HCT116 (cell line): ENCODE measurements at regions not wholly inside any gene's neighbourhood (a gene's known extent, or its start where the extent isn't known, plus 50 kb on each side); places are given as distances from the start of the nearest gene placed in this dataset.

Experiments
- ATAC-seq: fragments of 200-7000 bp; cut with Tn5 transposase; 2 replicates; pipeline ENCODE4 v1.9.1; 2020; ENCODE audit warnings: mild to moderate bottlenecking, moderate library complexity
- BruUV-seq: library from RNA; stranded (reverse); fragments of 400-500 nt; replicated peaks from 2 replicates; lab custom pipeline; 2021; lab: Mats Ljungman, UMichigan
- CTCF ChIA-PET: fragments of 300-600 bp; sonication (Branson Sonifier 250); formaldehyde crosslinking; loops from one replicate; lab custom pipeline; 2021; ENCODE audit warnings: antibody characterized with exemption; lab: Charles Lee
- POLR2A ChIA-PET: fragments of 300-600, 350-600 bp; sonication (Branson Sonifier 250); formaldehyde crosslinking; loops from one replicate; lab custom pipeline; 2021; ENCODE audit warnings: antibody characterized with exemption; lab: Charles Lee
- RAD21 ChIA-PET, 2 experiments: fragments of 300-600 bp; sonication (Branson Sonifier 250); formaldehyde crosslinking; loops; one replicate each; lab custom pipeline; 2023; ENCODE audit warnings: low total read pairs in 2 of 2; ENCODE audit not compliant: uncharacterized antibody in 2 of 2, unreplicated experiment in 2 of 2, low non-redundant PET in 1 of 2; lab: Charles Lee
- DNase-seq: peaks from one replicate; pipeline ENCODE4 v3.0.0-alpha.2; 2010; ENCODE audit warnings: low read depth, low spot score
- H2AFZ ChIP-seq: fragments of 200-600 bp; shearing (Covaris generic), sonication (generic); 2 replicates; pipeline ENCODE4 v1.6.1; 2017; ENCODE audit warnings: low read depth, mixed run types, mixed read lengths, antibody characterized with exemption, low read length; ENCODE audit not compliant: poor library complexity, severe bottlenecking
- H3K27ac ChIP-seq: 2 replicates; pipeline ENCODE4 v1.5.1; 2012; ENCODE audit warnings: low read depth, low read length
- H3K27me3 ChIP-seq: fragments of 200-600 bp; sonication (generic); 2 replicates; pipeline ENCODE4 v1.6.1; 2016; ENCODE audit warnings: mixed run types, low read length, mixed read lengths; ENCODE audit not compliant: insufficient read depth
- H3K36me3 ChIP-seq, 2 experiments: fragments of 200-500 bp in 1 of 2; fragments of 200-600 bp in 1 of 2; sonication (Bioruptor generic) in 1 of 2; sonication (generic) in 1 of 2; 2 replicates each; pipeline versions ENCODE4 v1.5.1 to v1.6.1; 2014 to 2016; ENCODE audit warnings: low read length in 2 of 2, inconsistent platforms in 1 of 2, mixed read lengths in 1 of 2, mixed run types in 1 of 2; ENCODE audit not compliant: insufficient read depth in 2 of 2, control insufficient read depth in 1 of 2
- H3K4me1 ChIP-seq, 2 experiments: fragments of 200-600 bp in 1 of 2; sonication (generic) in 1 of 2; 2 replicates each; pipeline versions ENCODE4 v1.5.1 to v1.6.1; 2012 to 2017; ENCODE audit warnings: low read length in 2 of 2, inconsistent platforms in 1 of 2, mild to moderate bottlenecking in 1 of 2, mixed read lengths in 1 of 2, mixed run types in 1 of 2, moderate library complexity in 1 of 2; ENCODE audit not compliant: insufficient read depth in 2 of 2, control insufficient read depth in 1 of 2
- H3K4me2 ChIP-seq: fragments of 200-600 bp; sonication (generic); 2 replicates; pipeline ENCODE4 v1.6.1; 2017; ENCODE audit warnings: mixed run types, low read length, mixed read lengths
- H3K4me3 ChIP-seq, 2 experiments: fragments of 200-600 bp in 1 of 2; sonication (generic) in 1 of 2; replicated peaks in 1 of 2; 2 replicates each; pipeline ENCODE4 v1.5.1; 2011 to 2016; ENCODE audit warnings: low read length in 2 of 2, control low read depth in 1 of 2, low read depth in 1 of 2, mild to moderate bottlenecking in 1 of 2, mixed read lengths in 1 of 2, mixed run types in 1 of 2
- H3K79me2 ChIP-seq: fragments of 200-600 bp; sonication (generic); 2 replicates; pipeline ENCODE4 v1.6.1; 2017; ENCODE audit warnings: mild to moderate bottlenecking, mixed run types, low read length, moderate library complexity, mixed read lengths; ENCODE audit not compliant: insufficient read depth
- H3K9ac ChIP-seq: fragments of 200-600 bp; sonication (generic); 2 replicates; pipeline ENCODE4 v1.6.1; 2016; ENCODE audit warnings: low read length, mixed read lengths
- H3K9me2 ChIP-seq: fragments of 200-600 bp; sonication (generic), shearing (Covaris generic); 2 replicates; pipeline ENCODE4 v1.6.1; 2017; ENCODE audit warnings: mixed run types, mild to moderate bottlenecking, moderate library complexity; ENCODE audit not compliant: insufficient read depth
- H3K9me3 ChIP-seq, 2 experiments: fragments of 200-500 bp in 1 of 2; fragments of 200-600 bp in 1 of 2; sonication (Bioruptor generic) in 1 of 2; sonication (generic) in 1 of 2; 2 replicates each; pipeline ENCODE4 v1.6.1; 2014 to 2017; ENCODE audit warnings: low read length in 2 of 2, mixed read lengths in 2 of 2, inconsistent platforms in 1 of 2, low read depth in 1 of 2, mild to moderate bottlenecking in 1 of 2, mixed run types in 1 of 2, moderate library complexity in 1 of 2; ENCODE audit not compliant: control insufficient read depth in 1 of 2, insufficient read depth in 1 of 2
- H4K20me1 ChIP-seq: fragments of 200-600 bp; sonication (generic), shearing (Covaris generic); 2 replicates; pipeline ENCODE4 v1.6.1; 2017; ENCODE audit warnings: mixed run types, mild to moderate bottlenecking, moderate library complexity; ENCODE audit not compliant: insufficient read depth
- CBX3 ChIP-seq: IDR thresholded peaks from 2 replicates; pipeline ENCODE4 v1.6.1; 2012; ENCODE audit warnings: low read depth
- CEBPB ChIP-seq: IDR thresholded peaks from 2 replicates; pipeline ENCODE4 v1.6.1; 2012; ENCODE audit warnings: low read depth
- EGR1 ChIP-seq: IDR thresholded peaks from 2 replicates; pipeline ENCODE4 v1.6.1; 2012; ENCODE audit warnings: low read depth
- ELF1 ChIP-seq: IDR thresholded peaks from 2 replicates; pipeline ENCODE4 v1.6.1; 2012; ENCODE audit warnings: low read depth, borderline replicate concordance
- EZH2 ChIP-seq: fragments of 200-600 bp; sonication (generic); IDR thresholded peaks from 2 replicates; pipeline ENCODE4 v1.6.1; 2017; ENCODE audit warnings: antibody characterized with exemption, mixed run types
- FOSL1 ChIP-seq: IDR thresholded peaks from 2 replicates; pipeline ENCODE4 v1.6.1; 2012; ENCODE audit warnings: low read depth
- POLR2A ChIP-seq: IDR thresholded peaks from 2 replicates; pipeline ENCODE4 v1.7.0; 2011; ENCODE audit warnings: borderline replicate concordance; ENCODE audit not compliant: insufficient read depth, insufficient read length; ENCODE audit errors: extremely low read depth
- POLR2AphosphoS5 ChIP-seq: IDR thresholded peaks from 2 replicates; pipeline ENCODE4 v1.6.1; 2011; ENCODE audit warnings: mild to moderate bottlenecking, low read depth, low read length, moderate library complexity
- RAD21 ChIP-seq: IDR thresholded peaks from 2 replicates; pipeline ENCODE4 v1.6.1; 2012; ENCODE audit warnings: low read depth, mild to moderate bottlenecking
- intact Hi-C: fragments of 100-400 bp; cut with micrococcal nuclease; formaldehyde crosslinking; loops from 2 replicates; pipeline ENCODE4 v1.10.0; 2022
- TF ChIP-seq, protein P1 (sequence below): IDR thresholded peaks from 2 replicates; pipeline ENCODE4 v1.6.1; 2012
- TF ChIP-seq, protein P2 (sequence below), 3 experiments: fragments of 200-600 bp in 1 of 3; sonication (generic) in 1 of 3; IDR thresholded peaks in 2 of 3; conservative IDR thresholded peaks in 1 of 3; 2 replicates each; pipeline ENCODE4 v1.5.1; 2012 to 2017; ENCODE audit warnings: low read depth in 2 of 3, low read length in 2 of 3, antibody characterized with exemption in 1 of 3, borderline replicate concordance in 1 of 3, control low read depth in 1 of 3, mild to moderate bottlenecking in 1 of 3, mixed read lengths in 1 of 3, mixed run types in 1 of 3, moderate library complexity in 1 of 3; ENCODE audit not compliant: insufficient read depth in 1 of 3
- TF ChIP-seq, protein P3 (sequence below): IDR thresholded peaks from 2 replicates; pipeline ENCODE4 v1.6.1; 2012
- TF ChIP-seq, protein P4 (sequence below): IDR thresholded peaks from 2 replicates; pipeline ENCODE4 v1.6.1; 2012; ENCODE audit warnings: low read depth

DNA sequence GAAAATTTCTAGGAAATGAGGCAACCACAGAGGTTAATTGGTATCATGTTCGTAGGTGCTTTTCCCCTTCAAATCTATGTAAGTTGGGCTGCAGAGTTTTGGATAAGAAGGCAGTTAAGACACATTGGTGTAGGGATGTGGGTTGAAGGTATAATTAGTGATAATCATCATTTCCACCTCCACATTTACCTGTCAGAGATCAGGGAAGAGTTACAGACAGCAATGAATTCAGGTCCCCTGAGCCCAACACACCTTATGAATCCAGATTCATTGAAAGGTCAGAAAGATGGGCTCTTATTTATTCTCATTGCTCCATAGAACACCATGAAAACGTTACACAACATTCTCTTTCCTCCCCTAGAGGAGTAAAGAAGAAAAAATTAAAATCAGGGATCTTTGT lies 308.7 kb downstream of the C11orf87 start (continued):
- TF ChIP-seq, protein P1, sequence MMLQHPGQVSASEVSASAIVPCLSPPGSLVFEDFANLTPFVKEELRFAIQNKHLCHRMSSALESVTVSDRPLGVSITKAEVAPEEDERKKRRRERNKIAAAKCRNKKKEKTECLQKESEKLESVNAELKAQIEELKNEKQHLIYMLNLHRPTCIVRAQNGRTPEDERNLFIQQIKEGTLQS = no peak
- no peak for TF ChIP-seq FOSL1
- TF ChIP-seq, all 23 proteins: peak for 0

DNA sequence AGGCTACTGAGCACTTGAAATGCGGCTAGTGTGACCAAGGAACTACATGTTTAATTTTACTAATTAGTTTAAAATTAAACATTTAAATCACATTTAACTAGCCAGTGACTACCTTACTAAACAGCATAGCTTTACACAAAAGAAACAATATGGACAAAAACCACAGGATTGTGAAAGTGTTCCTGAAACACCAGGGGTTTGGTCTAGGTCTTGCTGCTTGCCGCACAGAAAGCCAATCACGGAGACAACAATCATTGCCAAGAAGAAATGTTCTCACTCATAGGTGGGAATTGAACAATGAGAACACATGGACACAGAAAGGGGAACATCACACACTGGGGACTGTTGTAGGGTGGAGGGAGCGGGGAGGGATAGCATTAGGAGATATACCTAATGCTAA lies 309.5 kb downstream of the C11orf87 start:
- Histone ChIP-seq H2AFZ (no peak overlapping the region), H3K4me2 (no peak overlapping the region), H3K27me3 (no peaks in the 10 kb centered on the region), H3K4me1 (peaks cover 9 to 14% of the 10 kb centered on the region in 2 experiments), H3K9ac (no peak overlapping the region), H3K4me3 (no peak overlapping the region), H3K36me3 (no peaks in the 10 kb centered on the region), H3K9me2 (no peaks in the 10 kb centered on the region), H3K9me3 (no peaks in the 10 kb centered on the region), H3K79me2 (no peaks in the 10 kb centered on the region), H4K20me1 (no peaks in the 10 kb centered on the region), H3K27ac (no peak overlapping the region)
- RAD21 ChIA-PET = no interaction called here
- ATAC-seq (no peak), DNase-seq (no peak)
- no peak for TF ChIP-seq CEBPB
- TF ChIP-seq POLR2AphosphoS5 = no peak
- no peak for TF ChIP-seq EZH2
- no peak for TF ChIP-seq RAD21
- no peak for TF ChIP-seq POLR2A
- no peak for TF ChIP-seq ELF1
- no peak for TF ChIP-seq CBX3
- POLR2A ChIA-PET = no interaction called here
- no TSS peak for BruUV-seq
- intact Hi-C loops = no loop called here
- CTCF ChIA-PET = no interaction called here

DNA sequence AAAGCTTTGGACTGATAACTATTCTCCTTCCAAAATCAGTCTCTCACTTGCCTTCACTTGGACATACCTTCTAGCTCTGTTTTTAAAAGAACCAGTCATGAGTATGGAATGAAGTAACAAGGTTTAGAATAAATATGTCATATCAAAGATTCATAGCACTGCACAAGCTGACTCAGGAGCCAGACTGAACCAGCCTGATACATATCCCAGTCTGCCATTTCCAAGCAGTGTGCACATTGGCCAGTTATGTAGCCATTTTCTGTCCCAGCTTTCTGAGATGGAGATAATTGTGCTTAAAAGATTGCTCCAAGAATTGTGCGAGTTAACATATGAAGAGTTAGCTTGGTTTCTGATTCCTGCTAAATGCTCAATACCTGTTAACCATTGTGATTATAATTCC lies 311.3 kb downstream of the C11orf87 start:
- Histone ChIP-seq H3K4me3 (no peak overlapping the region), H3K9me2 (no peaks in the 10 kb centered on the region), H3K9ac (no peak overlapping the region), H3K9me3 (no peaks in the 10 kb centered on the region), H3K36me3 (no peaks in the 10 kb centered on the region), H3K27me3 (no peaks in the 10 kb centered on the region), H3K4me2 (no peak overlapping the region), H3K4me1 (peaks cover 0 to 5% of the 10 kb centered on the region in 2 experiments; a peak in 3 of 4 replicates), H2AFZ (no peak overlapping the region), H4K20me1 (no peaks in the 10 kb centered on the region), H3K79me2 (no peaks in the 10 kb centered on the region), H3K27ac (no peak overlapping the region)
- POLR2A ChIA-PET = no interaction called here
- DNase-seq (no peak), ATAC-seq (no peak)
- intact Hi-C loops = no loop called here
- no TSS peak for BruUV-seq
- RAD21 ChIA-PET = no interaction called here
- CTCF ChIA-PET = no interaction called here
- TF ChIP-seq ELF1 (no peak), FOSL1 (no peak), CBX3 (no peak), POLR2A (no peak), RAD21 (no peak), EGR1 (no peak)
- TF ChIP-seq, protein P2, sequence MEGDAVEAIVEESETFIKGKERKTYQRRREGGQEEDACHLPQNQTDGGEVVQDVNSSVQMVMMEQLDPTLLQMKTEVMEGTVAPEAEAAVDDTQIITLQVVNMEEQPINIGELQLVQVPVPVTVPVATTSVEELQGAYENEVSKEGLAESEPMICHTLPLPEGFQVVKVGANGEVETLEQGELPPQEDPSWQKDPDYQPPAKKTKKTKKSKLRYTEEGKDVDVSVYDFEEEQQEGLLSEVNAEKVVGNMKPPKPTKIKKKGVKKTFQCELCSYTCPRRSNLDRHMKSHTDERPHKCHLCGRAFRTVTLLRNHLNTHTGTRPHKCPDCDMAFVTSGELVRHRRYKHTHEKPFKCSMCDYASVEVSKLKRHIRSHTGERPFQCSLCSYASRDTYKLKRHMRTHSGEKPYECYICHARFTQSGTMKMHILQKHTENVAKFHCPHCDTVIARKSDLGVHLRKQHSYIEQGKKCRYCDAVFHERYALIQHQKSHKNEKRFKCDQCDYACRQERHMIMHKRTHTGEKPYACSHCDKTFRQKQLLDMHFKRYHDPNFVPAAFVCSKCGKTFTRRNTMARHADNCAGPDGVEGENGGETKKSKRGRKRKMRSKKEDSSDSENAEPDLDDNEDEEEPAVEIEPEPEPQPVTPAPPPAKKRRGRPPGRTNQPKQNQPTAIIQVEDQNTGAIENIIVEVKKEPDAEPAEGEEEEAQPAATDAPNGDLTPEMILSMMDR (IDR thresholded peaks at IDR 0.05 in 2 of 3, conservative IDR thresholded peaks at IDR 0.05 in 1 of 3; ENCODE audit: borderline replicate concordance in 1 of 3, insufficient read depth in 1 of 3, low read depth in 2 of 3, low read length in 2 of 3) = no peak
- TF ChIP-seq, protein P3, sequence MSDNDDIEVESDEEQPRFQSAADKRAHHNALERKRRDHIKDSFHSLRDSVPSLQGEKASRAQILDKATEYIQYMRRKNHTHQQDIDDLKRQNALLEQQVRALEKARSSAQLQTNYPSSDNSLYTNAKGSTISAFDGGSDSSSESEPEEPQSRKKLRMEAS = no peak
- TF ChIP-seq, protein P4, sequence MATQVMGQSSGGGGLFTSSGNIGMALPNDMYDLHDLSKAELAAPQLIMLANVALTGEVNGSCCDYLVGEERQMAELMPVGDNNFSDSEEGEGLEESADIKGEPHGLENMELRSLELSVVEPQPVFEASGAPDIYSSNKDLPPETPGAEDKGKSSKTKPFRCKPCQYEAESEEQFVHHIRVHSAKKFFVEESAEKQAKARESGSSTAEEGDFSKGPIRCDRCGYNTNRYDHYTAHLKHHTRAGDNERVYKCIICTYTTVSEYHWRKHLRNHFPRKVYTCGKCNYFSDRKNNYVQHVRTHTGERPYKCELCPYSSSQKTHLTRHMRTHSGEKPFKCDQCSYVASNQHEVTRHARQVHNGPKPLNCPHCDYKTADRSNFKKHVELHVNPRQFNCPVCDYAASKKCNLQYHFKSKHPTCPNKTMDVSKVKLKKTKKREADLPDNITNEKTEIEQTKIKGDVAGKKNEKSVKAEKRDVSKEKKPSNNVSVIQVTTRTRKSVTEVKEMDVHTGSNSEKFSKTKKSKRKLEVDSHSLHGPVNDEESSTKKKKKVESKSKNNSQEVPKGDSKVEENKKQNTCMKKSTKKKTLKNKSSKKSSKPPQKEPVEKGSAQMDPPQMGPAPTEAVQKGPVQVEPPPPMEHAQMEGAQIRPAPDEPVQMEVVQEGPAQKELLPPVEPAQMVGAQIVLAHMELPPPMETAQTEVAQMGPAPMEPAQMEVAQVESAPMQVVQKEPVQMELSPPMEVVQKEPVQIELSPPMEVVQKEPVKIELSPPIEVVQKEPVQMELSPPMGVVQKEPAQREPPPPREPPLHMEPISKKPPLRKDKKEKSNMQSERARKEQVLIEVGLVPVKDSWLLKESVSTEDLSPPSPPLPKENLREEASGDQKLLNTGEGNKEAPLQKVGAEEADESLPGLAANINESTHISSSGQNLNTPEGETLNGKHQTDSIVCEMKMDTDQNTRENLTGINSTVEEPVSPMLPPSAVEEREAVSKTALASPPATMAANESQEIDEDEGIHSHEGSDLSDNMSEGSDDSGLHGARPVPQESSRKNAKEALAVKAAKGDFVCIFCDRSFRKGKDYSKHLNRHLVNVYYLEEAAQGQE = no peak
